GM12878 (cell line): ENCODE measurements at regions not wholly inside any gene's neighbourhood (a gene's known extent, or its start where the extent isn't known, plus 50 kb on each side); places are given as distances from the start of the nearest gene placed in this dataset.

ENCODE experiments used
- ATAC-seq: fragments of 200-7000 bp; cut with Tn5 transposase; 3 replicates; pipeline ENCODE4 v1.9.1; 2020; ENCODE audit warnings: mild to moderate bottlenecking, moderate library complexity
- BruUV-seq: library from RNA; stranded (reverse); fragments of 400-500 nt; replicated peaks from 2 replicates; lab custom pipeline; 2021; lab: Mats Ljungman, UMichigan
- CTCF ChIA-PET: fragments of 300-600 bp; sonication (Branson Sonifier 250); formaldehyde crosslinking; extraction: SDS; loops from one replicate; lab custom pipeline; 2021; ENCODE audit warnings: inconsistent platforms; lab: Yijun Ruan, JAX
- POLR2A ChIA-PET: fragments of 350-600 bp; formaldehyde crosslinking; extraction: SDS; loops from one replicate; lab custom pipeline; 2021; ENCODE audit warnings: inconsistent platforms; lab: Charles Lee
- RAD21 ChIA-PET: fragments of 300-600 bp; sonication (Branson Sonifier 250); formaldehyde crosslinking; loops from one replicate; lab custom pipeline; 2023; ENCODE audit warnings: antibody characterized with exemption; ENCODE audit not compliant: unreplicated experiment; lab: Charles Lee
- SMC1A ChIA-PET: fragments of 300-600 bp; sonication (Branson Sonifier 250); formaldehyde crosslinking; loops from one replicate; lab custom pipeline; 2023; ENCODE audit not compliant: unreplicated experiment, uncharacterized antibody; lab: Charles Lee
- DNase-seq: peaks from one replicate; pipeline ENCODE4 v3.0.0-alpha.2; 2011; ENCODE audit warnings: low read depth, low spot score
- FAIRE-seq: peaks from 3 replicates; lab custom pipeline; 2011; peaks lifted over from hg19 to GRCh38; lab: Jason Lieb, UNC
- H2AFZ ChIP-seq: 2 replicates; pipeline ENCODE4 v1.6.0; 2011; ENCODE audit warnings: low read depth, low read length, control low read depth; ENCODE audit not compliant: control insufficient read depth
- H3K27ac ChIP-seq: 2 replicates; pipeline ENCODE4 v1.5.1; 2011; ENCODE audit warnings: control low read depth; ENCODE audit not compliant: control insufficient read depth, insufficient read depth
- H3K27me3 ChIP-seq, 2 experiments: replicated peaks in 1 of 2; 2 replicates each; pipeline versions ENCODE4 v1.6.0 to v1.6.1; 2011; ENCODE audit warnings: low read length in 1 of 2; ENCODE audit not compliant: control insufficient read depth in 2 of 2, insufficient read depth in 2 of 2
- H3K36me3 ChIP-seq, 2 experiments: 2 replicates each; pipeline ENCODE4 v1.5.1; 2011; ENCODE audit warnings: low read length in 1 of 2; ENCODE audit not compliant: control insufficient read depth in 2 of 2, insufficient read depth in 2 of 2
- H3K4me1 ChIP-seq: 2 replicates; pipeline ENCODE4 v1.6.1; 2011; ENCODE audit warnings: mild to moderate bottlenecking, low read length, moderate library complexity, mixed read lengths; ENCODE audit not compliant: control insufficient read depth, insufficient read depth
- H3K4me2 ChIP-seq: 2 replicates; pipeline ENCODE4 v1.6.0; 2011; ENCODE audit warnings: control low read depth; ENCODE audit not compliant: control insufficient read depth, insufficient read depth
- H3K4me3 ChIP-seq: fragments of 200-600 bp; sonication (generic); 2 replicates; pipeline ENCODE4 v1.5.1; 2016
- H3K79me2 ChIP-seq: 2 replicates; pipeline ENCODE4 v1.6.0; 2011; ENCODE audit warnings: low read length; ENCODE audit not compliant: control insufficient read depth, insufficient read depth
- H3K9ac ChIP-seq: 2 replicates; pipeline ENCODE4 v1.8.0; 2011; ENCODE audit warnings: low read length, control low read depth, mixed read lengths; ENCODE audit not compliant: control insufficient read depth, insufficient read depth
- H3K9me3 ChIP-seq: replicated peaks from 3 replicates; pipeline ENCODE4 v1.5.1; 2011; ENCODE audit warnings: mild to moderate bottlenecking, low read length; ENCODE audit not compliant: control insufficient read depth, insufficient read depth
- H4K20me1 ChIP-seq: 2 replicates; pipeline ENCODE4 v1.6.0; 2011; ENCODE audit not compliant: control insufficient read depth, insufficient read depth
- CEBPB ChIP-seq, 2 experiments: fragments of 150-350 bp in 1 of 2; IDR thresholded peaks; 2 replicates each; pipeline ENCODE4 v1.6.1; 2012 to 2014; ENCODE audit warnings: low read depth in 2 of 2, low read length in 2 of 2, borderline replicate concordance in 1 of 2, inconsistent platforms in 1 of 2
- EP300 ChIP-seq, 2 experiments: fragments of 150-350 bp in 1 of 2; IDR thresholded peaks; 2 replicates each; pipeline ENCODE4 v1.6.1; 2011 to 2012; ENCODE audit warnings: low read depth in 2 of 2, low read length in 2 of 2, borderline replicate concordance in 1 of 2, improper control_type of control experiment in 1 of 2, inconsistent platforms in 1 of 2; ENCODE audit not compliant: control insufficient read depth in 1 of 2
- KAT2A ChIP-seq: conservative IDR thresholded peaks from 2 replicates; pipeline ENCODE4 v1.6.1; 2011; ENCODE audit warnings: low read depth, low read length; ENCODE audit not compliant: control insufficient read depth
- MYB ChIP-seq: fragments of 150-350 bp; IDR thresholded peaks from 2 replicates; pipeline ENCODE4 v1.6.1; 2014; ENCODE audit warnings: mild to moderate bottlenecking, low read depth, low read length, borderline replicate concordance
- PAX5 ChIP-seq: IDR thresholded peaks from 2 replicates; pipeline ENCODE4 v1.6.1; 2011; ENCODE audit warnings: low read depth, low read length, borderline replicate concordance
- PML ChIP-seq: IDR thresholded peaks from 2 replicates; pipeline ENCODE4 v1.6.1; 2012; ENCODE audit warnings: low read length, inconsistent platforms
- POU2F2 ChIP-seq: IDR thresholded peaks from 3 replicates; pipeline ENCODE4 v1.6.1; 2011; ENCODE audit warnings: low read depth, mild to moderate bottlenecking, low read length, borderline replicate concordance
- TAF1 ChIP-seq: IDR thresholded peaks from 2 replicates; pipeline ENCODE4 v1.6.1; 2011; ENCODE audit warnings: mild to moderate bottlenecking, low read depth, low read length, borderline replicate concordance
- TARDBP ChIP-seq: IDR thresholded peaks from 2 replicates; pipeline ENCODE4 v1.6.1; 2016; ENCODE audit warnings: borderline replicate concordance
- ZNF207 ChIP-seq: fragments of 450-650 bp; IDR thresholded peaks from 2 replicates; pipeline ENCODE4 v1.6.1; 2014; ENCODE audit warnings: antibody characterized with exemption, mild to moderate bottlenecking, borderline replicate concordance
- WGBS: methylation state at CpG from one replicate; pipeline ENCODE4 v1.1.6; 2016; ENCODE audit warnings: low lambda C conversion rate; ENCODE audit not compliant: insufficient replicate concordance, insufficient coverage; ENCODE audit errors: missing lambda C conversion rate; 5-methylcytosine and 5-hydroxymethylcytosine counted together
- in situ Hi-C: fragments of 300-500 bp; cut with MboI; formaldehyde crosslinking; loops from 9 replicates; pipeline ENCODE4 v1.14.3; 2018; ENCODE audit warnings: mixed read lengths
- intact Hi-C: fragments of 100-400 bp; cut with micrococcal nuclease; formaldehyde crosslinking; loops from one replicate; pipeline ENCODE4 v1.14.2; 2022; ENCODE audit not compliant: unreplicated experiment
- TF ChIP-seq, protein P1 (sequence below): fragments of 450-650 bp; IDR thresholded peaks from 2 replicates; pipeline ENCODE4 v1.6.1; 2017; ENCODE audit warnings: mild to moderate bottlenecking
- TF ChIP-seq, protein P2 (sequence below): IDR thresholded peaks from 2 replicates; pipeline ENCODE4 v1.6.1; 2012; ENCODE audit warnings: low read depth, low read length, improper control_type of control experiment
- TF ChIP-seq, protein P3 (sequence below): fragments of 450-650 bp; IDR thresholded peaks from 2 replicates; pipeline ENCODE4 v1.6.1; 2018; ENCODE audit warnings: mild to moderate bottlenecking, low read depth, moderate library complexity; ENCODE audit not compliant: partially characterized antibody

DNA sequence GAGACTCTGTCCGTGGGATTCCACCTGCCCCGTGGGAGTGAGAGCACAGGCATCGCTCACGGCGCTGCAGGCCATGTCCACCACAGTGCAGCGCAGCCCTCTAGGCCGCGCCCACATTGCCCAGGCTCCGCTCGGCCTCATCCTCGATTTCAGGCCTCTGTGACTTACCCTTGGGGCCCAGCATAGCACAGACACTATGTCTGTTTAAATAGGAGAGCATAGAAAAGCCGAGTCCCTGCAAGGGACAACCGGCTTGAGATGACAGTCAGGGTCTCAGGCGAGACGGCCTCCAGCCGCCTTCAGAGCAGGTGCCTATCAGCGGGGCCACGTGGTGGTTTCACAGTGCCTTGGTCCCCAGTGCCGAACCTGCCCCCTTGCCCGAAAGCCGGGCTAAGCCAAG lies 56.9 kb upstream of the POFUT2 start:
- no peaks in the 10 kb centered on the region for H4K20me1 ChIP-seq

More for the DNA sequence above, 56.9 kb upstream of the POFUT2 start:
- no peak overlapping the region for H3K4me2 ChIP-seq
- no peaks in the 10 kb centered on the region for H3K27me3 ChIP-seq
- no peak for FAIRE-seq
- ChIA-PET SMC1A (no interaction called here), CTCF (no interaction called here), POLR2A (no interaction called here), RAD21 (no interaction called here)
- no peaks in the 10 kb centered on the region for H3K79me2 ChIP-seq
- intact Hi-C loops = no loop called here
- H3K4me1 ChIP-seq = no peaks in the 10 kb centered on the region
- no peak for DNase-seq
- in situ Hi-C loops = no loop called here
- H3K36me3 ChIP-seq = no peaks in the 10 kb centered on the region
- TF ChIP-seq POU2F2 (no peak), PAX5 (no peak), MYB (no peak), ZNF207 (no peak), TARDBP (no peak), TAF1 (no peak), PML (no peak), CEBPB (IDR thresholded peaks at IDR 0.05; ENCODE audit: borderline replicate concordance in 1 of 2, low read depth in 2 of 2, low read length in 2 of 2) (no peak), EP300 (IDR thresholded peaks at IDR 0.05; ENCODE audit: borderline replicate concordance in 1 of 2, control insufficient read depth in 1 of 2, low read depth in 2 of 2, low read length in 2 of 2) (no peak), KAT2A (no peak)
- TF ChIP-seq, protein P1, sequence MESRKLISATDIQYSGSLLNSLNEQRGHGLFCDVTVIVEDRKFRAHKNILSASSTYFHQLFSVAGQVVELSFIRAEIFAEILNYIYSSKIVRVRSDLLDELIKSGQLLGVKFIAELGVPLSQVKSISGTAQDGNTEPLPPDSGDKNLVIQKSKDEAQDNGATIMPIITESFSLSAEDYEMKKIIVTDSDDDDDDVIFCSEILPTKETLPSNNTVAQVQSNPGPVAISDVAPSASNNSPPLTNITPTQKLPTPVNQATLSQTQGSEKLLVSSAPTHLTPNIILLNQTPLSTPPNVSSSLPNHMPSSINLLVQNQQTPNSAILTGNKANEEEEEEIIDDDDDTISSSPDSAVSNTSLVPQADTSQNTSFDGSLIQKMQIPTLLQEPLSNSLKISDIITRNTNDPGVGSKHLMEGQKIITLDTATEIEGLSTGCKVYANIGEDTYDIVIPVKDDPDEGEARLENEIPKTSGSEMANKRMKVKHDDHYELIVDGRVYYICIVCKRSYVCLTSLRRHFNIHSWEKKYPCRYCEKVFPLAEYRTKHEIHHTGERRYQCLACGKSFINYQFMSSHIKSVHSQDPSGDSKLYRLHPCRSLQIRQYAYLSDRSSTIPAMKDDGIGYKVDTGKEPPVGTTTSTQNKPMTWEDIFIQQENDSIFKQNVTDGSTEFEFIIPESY = no peak
- TF ChIP-seq, protein P2, sequence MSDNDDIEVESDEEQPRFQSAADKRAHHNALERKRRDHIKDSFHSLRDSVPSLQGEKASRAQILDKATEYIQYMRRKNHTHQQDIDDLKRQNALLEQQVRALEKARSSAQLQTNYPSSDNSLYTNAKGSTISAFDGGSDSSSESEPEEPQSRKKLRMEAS = no peak
- TF ChIP-seq, protein P3, sequence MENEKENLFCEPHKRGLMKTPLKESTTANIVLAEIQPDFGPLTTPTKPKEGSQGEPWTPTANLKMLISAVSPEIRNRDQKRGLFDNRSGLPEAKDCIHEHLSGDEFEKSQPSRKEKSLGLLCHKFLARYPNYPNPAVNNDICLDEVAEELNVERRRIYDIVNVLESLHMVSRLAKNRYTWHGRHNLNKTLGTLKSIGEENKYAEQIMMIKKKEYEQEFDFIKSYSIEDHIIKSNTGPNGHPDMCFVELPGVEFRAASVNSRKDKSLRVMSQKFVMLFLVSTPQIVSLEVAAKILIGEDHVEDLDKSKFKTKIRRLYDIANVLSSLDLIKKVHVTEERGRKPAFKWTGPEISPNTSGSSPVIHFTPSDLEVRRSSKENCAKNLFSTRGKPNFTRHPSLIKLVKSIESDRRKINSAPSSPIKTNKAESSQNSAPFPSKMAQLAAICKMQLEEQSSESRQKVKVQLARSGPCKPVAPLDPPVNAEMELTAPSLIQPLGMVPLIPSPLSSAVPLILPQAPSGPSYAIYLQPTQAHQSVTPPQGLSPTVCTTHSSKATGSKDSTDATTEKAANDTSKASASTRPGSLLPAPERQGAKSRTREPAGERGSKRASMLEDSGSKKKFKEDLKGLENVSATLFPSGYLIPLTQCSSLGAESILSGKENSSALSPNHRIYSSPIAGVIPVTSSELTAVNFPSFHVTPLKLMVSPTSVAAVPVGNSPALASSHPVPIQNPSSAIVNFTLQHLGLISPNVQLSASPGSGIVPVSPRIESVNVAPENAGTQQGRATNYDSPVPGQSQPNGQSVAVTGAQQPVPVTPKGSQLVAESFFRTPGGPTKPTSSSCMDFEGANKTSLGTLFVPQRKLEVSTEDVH = no peak
- ATAC-seq = no peak
- H2AFZ ChIP-seq = no peak overlapping the region
- H3K4me3 ChIP-seq = no peak overlapping the region
- BruUV-seq = no TSS peak
- H3K9me3 ChIP-seq = no peaks in the 10 kb centered on the region
- H3K9ac ChIP-seq = no peak overlapping the region
- no peak overlapping the region for H3K27ac ChIP-seq
- WGBS = 57% methylated on average over 21 of the region's 21 CpGs
